ENCODE measurements at regions not wholly inside any gene's neighbourhood (a gene's known extent, or its start where the extent isn't known, plus 50 kb on each side); places are given as distances from the start of the nearest gene placed in this dataset.

DNA sequence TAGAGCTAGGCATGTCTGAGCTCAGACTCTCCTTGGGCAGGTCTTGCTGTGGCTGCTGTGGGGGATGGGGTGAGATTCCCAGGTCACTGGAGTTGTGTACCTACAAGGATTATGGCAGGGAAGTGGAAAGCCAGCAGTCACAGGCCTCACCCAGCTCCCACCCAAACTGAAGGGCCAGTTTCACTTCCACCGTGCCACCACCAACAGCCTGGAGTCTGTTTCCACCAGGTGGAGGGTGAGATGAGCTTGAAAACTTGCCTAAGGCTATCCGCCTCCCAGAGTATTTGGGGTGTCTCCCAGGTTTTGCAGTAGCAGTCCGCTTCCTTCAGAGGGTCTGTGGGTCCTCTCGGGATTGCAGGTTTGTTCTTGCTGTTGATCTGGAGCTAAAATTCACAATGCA is 327.7 kb downstream of the PTPRC start:
- no peaks in the 10 kb centered on the region for H3K9me3 ChIP-seq (ENCODE audit: low read length)
- H4K20me1 ChIP-seq (ENCODE audit: insufficient read depth): no peaks in the 10 kb centered on the region
- H3K9me2 ChIP-seq (ENCODE audit: insufficient read depth, low read length): no peaks in the 10 kb centered on the region
- H3K79me2 ChIP-seq (replicated peaks; ENCODE audit: insufficient read depth, low read length): no peaks in the 10 kb centered on the region
- H3K4me2 ChIP-seq (ENCODE audit: low read length): no peak overlapping the region
- H3K9ac ChIP-seq (ENCODE audit: low read length): no peak overlapping the region
- no peaks in the 10 kb centered on the region for H3K27me3 ChIP-seq (ENCODE audit: insufficient read depth, low read depth, low read length)
- TF ChIP-seq EP300 (conservative IDR thresholded peaks at IDR 0.05; ENCODE audit: poor library complexity, severe bottlenecking) (no peak), POLR2AphosphoS5 (IDR thresholded peaks at IDR 0.05) (no peak)
- TF ChIP-seq, protein P1, sequence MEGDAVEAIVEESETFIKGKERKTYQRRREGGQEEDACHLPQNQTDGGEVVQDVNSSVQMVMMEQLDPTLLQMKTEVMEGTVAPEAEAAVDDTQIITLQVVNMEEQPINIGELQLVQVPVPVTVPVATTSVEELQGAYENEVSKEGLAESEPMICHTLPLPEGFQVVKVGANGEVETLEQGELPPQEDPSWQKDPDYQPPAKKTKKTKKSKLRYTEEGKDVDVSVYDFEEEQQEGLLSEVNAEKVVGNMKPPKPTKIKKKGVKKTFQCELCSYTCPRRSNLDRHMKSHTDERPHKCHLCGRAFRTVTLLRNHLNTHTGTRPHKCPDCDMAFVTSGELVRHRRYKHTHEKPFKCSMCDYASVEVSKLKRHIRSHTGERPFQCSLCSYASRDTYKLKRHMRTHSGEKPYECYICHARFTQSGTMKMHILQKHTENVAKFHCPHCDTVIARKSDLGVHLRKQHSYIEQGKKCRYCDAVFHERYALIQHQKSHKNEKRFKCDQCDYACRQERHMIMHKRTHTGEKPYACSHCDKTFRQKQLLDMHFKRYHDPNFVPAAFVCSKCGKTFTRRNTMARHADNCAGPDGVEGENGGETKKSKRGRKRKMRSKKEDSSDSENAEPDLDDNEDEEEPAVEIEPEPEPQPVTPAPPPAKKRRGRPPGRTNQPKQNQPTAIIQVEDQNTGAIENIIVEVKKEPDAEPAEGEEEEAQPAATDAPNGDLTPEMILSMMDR (IDR thresholded peaks at IDR 0.05; ENCODE audit: poor library complexity, severe bottlenecking): no peak
- H3F3A ChIP-seq (ENCODE audit: insufficient read depth, low read length, poor library complexity, severe bottlenecking): no peaks in the 10 kb centered on the region
- no peak overlapping the region for H2AFZ ChIP-seq (ENCODE audit: low read depth, low read length)
- H3K36me3 ChIP-seq (ENCODE audit: insufficient read depth, low read length): no peaks in the 10 kb centered on the region
- no peak overlapping the region for H3K4me3 ChIP-seq (ENCODE audit: low read length)
- H3K27ac ChIP-seq (ENCODE audit: low read length): no peak overlapping the region

DNA sequence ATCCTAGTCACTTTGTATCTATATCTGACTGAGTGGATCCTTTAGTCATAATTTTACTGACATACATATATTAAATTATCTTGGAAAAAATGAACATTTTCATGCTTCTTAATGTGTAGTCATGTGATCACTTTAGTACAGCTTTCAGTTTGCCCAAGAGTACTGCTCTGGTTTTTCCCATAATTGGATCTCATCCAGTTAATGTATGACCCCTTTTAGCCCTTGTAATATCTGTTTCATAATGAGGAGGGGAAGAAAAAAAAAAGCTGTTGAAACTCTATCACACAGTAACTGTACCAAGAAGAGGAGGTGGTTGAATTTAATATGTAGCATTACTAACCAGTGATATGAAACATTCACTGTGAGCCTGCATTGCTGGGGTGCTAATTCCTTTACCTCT is 328.7 kb downstream of the PTPRC start:
- H3K9me2 ChIP-seq (ENCODE audit: insufficient read depth, low read length): no peaks in the 10 kb centered on the region
- no peak overlapping the region for H2AFZ ChIP-seq (ENCODE audit: low read depth, low read length)
- H3K9ac ChIP-seq (ENCODE audit: low read length): no peak overlapping the region
- H3K4me2 ChIP-seq (ENCODE audit: low read length): no peak overlapping the region
- H3K27ac ChIP-seq (ENCODE audit: low read length): no peak overlapping the region
- H3K79me2 ChIP-seq (replicated peaks; ENCODE audit: insufficient read depth, low read length): no peaks in the 10 kb centered on the region
- no peaks in the 10 kb centered on the region for H4K20me1 ChIP-seq (ENCODE audit: insufficient read depth)
- no peaks in the 10 kb centered on the region for H3K9me3 ChIP-seq (ENCODE audit: low read length)
- TF ChIP-seq, protein P1 (IDR thresholded peaks at IDR 0.05; ENCODE audit: poor library complexity, severe bottlenecking): no peak
- TF ChIP-seq, protein P2, sequence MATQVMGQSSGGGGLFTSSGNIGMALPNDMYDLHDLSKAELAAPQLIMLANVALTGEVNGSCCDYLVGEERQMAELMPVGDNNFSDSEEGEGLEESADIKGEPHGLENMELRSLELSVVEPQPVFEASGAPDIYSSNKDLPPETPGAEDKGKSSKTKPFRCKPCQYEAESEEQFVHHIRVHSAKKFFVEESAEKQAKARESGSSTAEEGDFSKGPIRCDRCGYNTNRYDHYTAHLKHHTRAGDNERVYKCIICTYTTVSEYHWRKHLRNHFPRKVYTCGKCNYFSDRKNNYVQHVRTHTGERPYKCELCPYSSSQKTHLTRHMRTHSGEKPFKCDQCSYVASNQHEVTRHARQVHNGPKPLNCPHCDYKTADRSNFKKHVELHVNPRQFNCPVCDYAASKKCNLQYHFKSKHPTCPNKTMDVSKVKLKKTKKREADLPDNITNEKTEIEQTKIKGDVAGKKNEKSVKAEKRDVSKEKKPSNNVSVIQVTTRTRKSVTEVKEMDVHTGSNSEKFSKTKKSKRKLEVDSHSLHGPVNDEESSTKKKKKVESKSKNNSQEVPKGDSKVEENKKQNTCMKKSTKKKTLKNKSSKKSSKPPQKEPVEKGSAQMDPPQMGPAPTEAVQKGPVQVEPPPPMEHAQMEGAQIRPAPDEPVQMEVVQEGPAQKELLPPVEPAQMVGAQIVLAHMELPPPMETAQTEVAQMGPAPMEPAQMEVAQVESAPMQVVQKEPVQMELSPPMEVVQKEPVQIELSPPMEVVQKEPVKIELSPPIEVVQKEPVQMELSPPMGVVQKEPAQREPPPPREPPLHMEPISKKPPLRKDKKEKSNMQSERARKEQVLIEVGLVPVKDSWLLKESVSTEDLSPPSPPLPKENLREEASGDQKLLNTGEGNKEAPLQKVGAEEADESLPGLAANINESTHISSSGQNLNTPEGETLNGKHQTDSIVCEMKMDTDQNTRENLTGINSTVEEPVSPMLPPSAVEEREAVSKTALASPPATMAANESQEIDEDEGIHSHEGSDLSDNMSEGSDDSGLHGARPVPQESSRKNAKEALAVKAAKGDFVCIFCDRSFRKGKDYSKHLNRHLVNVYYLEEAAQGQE (IDR thresholded peaks at IDR 0.05; ENCODE audit: borderline replicate concordance): no peak
- no peak for TF ChIP-seq SMC3 (conservative IDR thresholded peaks at IDR 0.05; ENCODE audit: poor library complexity)
- no peak for TF ChIP-seq RAD21 (conservative IDR thresholded peaks at IDR 0.05)
- TF ChIP-seq MXI1 (conservative IDR thresholded peaks at IDR 0.05; ENCODE audit: poor library complexity, severe bottlenecking): no peak
- no peak for TF ChIP-seq EP300 (conservative IDR thresholded peaks at IDR 0.05; ENCODE audit: poor library complexity, severe bottlenecking)
- TF ChIP-seq TAF1 (IDR thresholded peaks at IDR 0.05; ENCODE audit: low read depth): no peak
- TF ChIP-seq EZH2 (IDR thresholded peaks at IDR 0.05; ENCODE audit: borderline replicate concordance, insufficient read depth, low read length, poor library complexity, severe bottlenecking): no peak
- TF ChIP-seq POLR2AphosphoS5 (IDR thresholded peaks at IDR 0.05): no peak
- H3K4me3 ChIP-seq (ENCODE audit: low read length): no peak overlapping the region
- H3K27me3 ChIP-seq (ENCODE audit: insufficient read depth, low read depth, low read length): no peaks in the 10 kb centered on the region
- H3K36me3 ChIP-seq (ENCODE audit: insufficient read depth, low read length): no peaks in the 10 kb centered on the region
- no peaks in the 10 kb centered on the region for H3F3A ChIP-seq (ENCODE audit: insufficient read depth, low read length, poor library complexity, severe bottlenecking)

All from neural cell (in vitro differentiated cells).